ENCODE measurements at regions not wholly inside any gene's neighbourhood (a gene's known extent, or its start where the extent isn't known, plus 50 kb on each side); places are given as distances from the start of the nearest gene placed in this dataset.

DNA sequence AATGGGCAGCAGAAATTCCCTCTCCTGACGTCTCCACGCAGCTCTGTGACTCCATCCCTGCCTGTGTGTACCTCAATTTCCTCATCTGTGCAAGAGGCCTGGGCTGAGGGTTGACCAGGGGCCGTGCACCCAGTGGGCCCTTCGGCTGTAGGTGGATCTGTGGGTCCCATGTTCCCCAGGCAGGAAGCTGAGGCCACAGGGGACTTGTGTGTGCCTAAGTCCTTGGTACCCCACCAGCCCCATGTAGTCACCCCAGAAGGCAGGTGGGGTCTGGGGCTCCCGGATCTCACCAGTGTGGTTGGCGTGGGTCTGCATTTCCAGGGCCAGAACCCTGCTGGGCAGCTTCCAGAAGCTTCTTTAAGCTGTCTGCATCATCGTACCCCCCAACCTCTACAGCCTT lies 177.4 kb upstream of the GSE1 start:
- H3K9me2 ChIP-seq (ENCODE audit: insufficient read depth): no peaks in the 10 kb centered on the region
- no peaks in the 10 kb centered on the region for H3F3A ChIP-seq (ENCODE audit: insufficient read depth, low read depth)
- no peak overlapping the region for H2AFZ ChIP-seq
- no peaks in the 10 kb centered on the region for H3K79me2 ChIP-seq (ENCODE audit: low read depth)
- no TSS peak for BruUV-seq (replicated peaks)
- H3K36me3 ChIP-seq (ENCODE audit: low read depth): no peaks in the 10 kb centered on the region
- TF ChIP-seq, protein P1, sequence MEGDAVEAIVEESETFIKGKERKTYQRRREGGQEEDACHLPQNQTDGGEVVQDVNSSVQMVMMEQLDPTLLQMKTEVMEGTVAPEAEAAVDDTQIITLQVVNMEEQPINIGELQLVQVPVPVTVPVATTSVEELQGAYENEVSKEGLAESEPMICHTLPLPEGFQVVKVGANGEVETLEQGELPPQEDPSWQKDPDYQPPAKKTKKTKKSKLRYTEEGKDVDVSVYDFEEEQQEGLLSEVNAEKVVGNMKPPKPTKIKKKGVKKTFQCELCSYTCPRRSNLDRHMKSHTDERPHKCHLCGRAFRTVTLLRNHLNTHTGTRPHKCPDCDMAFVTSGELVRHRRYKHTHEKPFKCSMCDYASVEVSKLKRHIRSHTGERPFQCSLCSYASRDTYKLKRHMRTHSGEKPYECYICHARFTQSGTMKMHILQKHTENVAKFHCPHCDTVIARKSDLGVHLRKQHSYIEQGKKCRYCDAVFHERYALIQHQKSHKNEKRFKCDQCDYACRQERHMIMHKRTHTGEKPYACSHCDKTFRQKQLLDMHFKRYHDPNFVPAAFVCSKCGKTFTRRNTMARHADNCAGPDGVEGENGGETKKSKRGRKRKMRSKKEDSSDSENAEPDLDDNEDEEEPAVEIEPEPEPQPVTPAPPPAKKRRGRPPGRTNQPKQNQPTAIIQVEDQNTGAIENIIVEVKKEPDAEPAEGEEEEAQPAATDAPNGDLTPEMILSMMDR (conservative IDR thresholded peaks at IDR 0.05): no peak
- TF ChIP-seq EZH2 (IDR thresholded peaks at IDR 0.05; ENCODE audit: low read depth): no peak
- H3K27me3 ChIP-seq (ENCODE audit: insufficient read depth, low read depth): no peaks in the 10 kb centered on the region
- no peaks in the 10 kb centered on the region for H3K4me1 ChIP-seq (replicated peaks; ENCODE audit: insufficient read depth)
- H4K20me1 ChIP-seq (ENCODE audit: insufficient read depth): no peaks in the 10 kb centered on the region; the same call in 1 of the 2 replicates
- H3K4me2 ChIP-seq: no peak overlapping the region
- CTCF ChIA-PET: no interaction called here
- H3K9me3 ChIP-seq (ENCODE audit: insufficient read depth, low read depth): no peaks in the 10 kb centered on the region
- intact Hi-C loops (cut with micrococcal nuclease; ENCODE audit: unreplicated experiment): no loop called here
- DNase-seq: no peak
- H3K4me3 ChIP-seq: no peak overlapping the region
- POLR2A ChIA-PET (ENCODE audit: unreplicated experiment): no interaction called here
- H3K27ac ChIP-seq: no peak overlapping the region

DNA sequence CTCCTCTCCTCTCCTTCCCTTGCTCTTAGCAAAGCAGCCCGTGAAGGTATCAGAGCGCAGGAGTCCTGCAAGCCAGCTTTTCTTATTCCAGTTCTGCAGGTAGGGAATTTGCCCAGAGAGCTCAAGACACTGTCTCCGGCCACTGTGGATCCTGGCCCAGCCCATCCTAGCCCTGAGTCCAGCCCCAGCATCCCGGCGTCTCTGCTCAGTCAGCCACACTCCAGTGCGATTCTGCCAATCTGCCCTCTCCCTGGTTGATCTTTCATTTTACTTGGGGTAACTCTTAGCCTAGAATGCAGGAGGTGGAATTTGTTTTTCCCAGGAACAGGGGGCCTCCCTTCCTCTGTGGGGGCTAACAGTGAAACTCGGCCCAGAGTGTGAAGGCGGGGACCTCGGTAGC lies 176.9 kb upstream of the GSE1 start:
- DNase-seq: no peak
- Histone ChIP-seq H3K4me2 (no peak overlapping the region), H2AFZ (no peak overlapping the region), H3K4me1 (replicated peaks; ENCODE audit: insufficient read depth) (no peaks in the 10 kb centered on the region), H3K9me2 (ENCODE audit: insufficient read depth) (no peaks in the 10 kb centered on the region), H3F3A (ENCODE audit: insufficient read depth, low read depth) (no peaks in the 10 kb centered on the region), H3K27ac (no peak overlapping the region), H4K20me1 (ENCODE audit: insufficient read depth) (no peaks in the 10 kb centered on the region; the same call in 1 of the 2 replicates), H3K79me2 (ENCODE audit: low read depth) (no peaks in the 10 kb centered on the region), H3K4me3 (no peak overlapping the region), H3K27me3 (ENCODE audit: insufficient read depth, low read depth) (no peaks in the 10 kb centered on the region), H3K36me3 (ENCODE audit: low read depth) (no peaks in the 10 kb centered on the region), H3K9me3 (ENCODE audit: insufficient read depth, low read depth) (no peaks in the 10 kb centered on the region)
- TF ChIP-seq, protein P1 (conservative IDR thresholded peaks at IDR 0.05): no peak
- TF ChIP-seq EZH2 (IDR thresholded peaks at IDR 0.05; ENCODE audit: low read depth): no peak
- intact Hi-C loops (cut with micrococcal nuclease; ENCODE audit: unreplicated experiment): no loop called here
- POLR2A ChIA-PET (ENCODE audit: unreplicated experiment): no interaction called here
- CTCF ChIA-PET: no interaction called here
- no TSS peak for BruUV-seq (replicated peaks)

DNA sequence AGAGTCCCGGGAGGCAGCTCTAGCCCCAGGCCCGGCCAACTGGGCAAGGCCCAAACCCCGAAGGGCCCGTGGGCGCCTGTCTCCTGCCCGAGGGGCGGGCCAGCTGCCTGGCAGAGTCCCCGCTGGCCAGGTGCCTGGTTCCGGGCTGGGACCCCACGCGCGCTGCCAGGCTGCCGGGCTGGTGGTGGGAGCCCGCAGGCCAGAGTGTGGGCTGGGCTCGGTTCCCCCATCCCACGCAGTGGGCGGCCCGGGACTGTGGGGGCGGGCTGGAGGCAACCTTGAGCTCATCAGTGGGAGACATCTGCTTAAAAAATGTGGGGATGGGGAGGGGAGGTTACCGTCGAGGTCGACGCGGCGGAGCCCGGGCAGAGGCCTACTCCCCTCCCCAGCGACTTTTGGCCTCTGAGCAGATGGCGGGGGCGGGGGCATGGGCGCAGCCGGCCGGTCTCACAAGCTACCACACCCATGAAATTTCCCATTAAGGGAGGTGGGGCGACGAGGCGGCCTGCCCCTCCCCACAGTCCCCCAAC lies 176.4 kb upstream of the GSE1 start:
- Histone ChIP-seq H3F3A (ENCODE audit: insufficient read depth, low read depth) (no peaks in the 10 kb centered on the region), H3K9me2 (ENCODE audit: insufficient read depth) (no peaks in the 10 kb centered on the region), H3K4me3 (no peak overlapping the region), H3K27ac (no peak overlapping the region), H3K79me2 (ENCODE audit: low read depth) (no peaks in the 10 kb centered on the region), H3K4me1 (replicated peaks; ENCODE audit: insufficient read depth) (no peaks in the 10 kb centered on the region), H3K9me3 (ENCODE audit: insufficient read depth, low read depth) (no peaks in the 10 kb centered on the region), H2AFZ (no peak overlapping the region), H4K20me1 (ENCODE audit: insufficient read depth) (no peaks in the 10 kb centered on the region; the same call in 1 of the 2 replicates), H3K27me3 (ENCODE audit: insufficient read depth, low read depth) (no peaks in the 10 kb centered on the region), H3K36me3 (ENCODE audit: low read depth) (no peaks in the 10 kb centered on the region), H3K4me2 (no peak overlapping the region)
- ChIA-PET POLR2A (ENCODE audit: unreplicated experiment) (no interaction called here), CTCF (no interaction called here)
- intact Hi-C loops (cut with micrococcal nuclease; ENCODE audit: unreplicated experiment): no loop called here
- no TSS peak for BruUV-seq (replicated peaks)
- TF ChIP-seq EZH2 (IDR thresholded peaks at IDR 0.05; ENCODE audit: low read depth): no peak
- TF ChIP-seq, protein P1 (conservative IDR thresholded peaks at IDR 0.05): no peak
- DNase-seq: no peak

Measured in PC-9 (cell line).